Suprapubic skin (tissue), 4 donors: ENCODE measurements at regions not wholly inside any gene's neighbourhood (a gene's known extent, or its start where the extent isn't known, plus 50 kb on each side); places are given as distances from the start of the nearest gene placed in this dataset.

Experiments
- DNase-seq, 2 donors: peaks; one replicate each; pipeline ENCODE4 v3.0.0-alpha.2; 2019; ENCODE audit warnings: low spot score in 2 of 2
- H3K27ac ChIP-seq: fragments of 200-600 bp; sonication (generic); one replicate; pipeline ENCODE4 v1.5.1; 2019
- H3K27me3 ChIP-seq: fragments of 200-600 bp; sonication (generic); one replicate; pipeline ENCODE4 v1.5.1; 2019
- H3K36me3 ChIP-seq: fragments of 200-600 bp; sonication (generic); one replicate; pipeline ENCODE4 v1.5.1; 2019
- H3K4me1 ChIP-seq: fragments of 200-600 bp; sonication (generic); one replicate; pipeline ENCODE4 v1.5.1; 2019
- H3K4me3 ChIP-seq: fragments of 200-600 bp; sonication (generic); one replicate; pipeline ENCODE4 v1.5.1; 2019; ENCODE audit warnings: mild to moderate bottlenecking
- H3K9me3 ChIP-seq: fragments of 200-600 bp; sonication (generic); one replicate; pipeline ENCODE4 v1.5.1; 2019
- EP300 ChIP-seq: sonication (generic); formaldehyde crosslinking; IDR thresholded peaks from one replicate; pipeline ENCODE4 v1.6.1; 2017; ENCODE audit warnings: antibody characterized with exemption
- POLR2A ChIP-seq, 2 donors: fragments of 450-650 bp; IDR thresholded peaks; one replicate each; pipeline ENCODE4 v1.6.1; 2017; ENCODE audit warnings: antibody characterized with exemption in 2 of 2, mild to moderate bottlenecking in 2 of 2, moderate library complexity in 2 of 2
- POLR2AphosphoS5 ChIP-seq, 3 donors: sonication (generic); formaldehyde crosslinking; IDR thresholded peaks; one replicate each; pipeline ENCODE4 v1.6.1; 2017; ENCODE audit warnings: antibody characterized with exemption in 3 of 3
- WGBS: methylation state at CpG from one replicate; pipeline ENCODE4 v1.1.5; 2018; 5-methylcytosine and 5-hydroxymethylcytosine counted together
- TF ChIP-seq, protein P1 (sequence below), 2 donors: fragments of 200-600 bp in 1 of 2; fragments of 450-650 bp in 1 of 2; sonication (generic) in 1 of 2; IDR thresholded peaks; one replicate each; pipeline ENCODE4 v1.5.1; 2016 to 2019; ENCODE audit warnings: antibody characterized with exemption in 2 of 2, mild to moderate bottlenecking in 1 of 2, moderate library complexity in 1 of 2

DNA sequence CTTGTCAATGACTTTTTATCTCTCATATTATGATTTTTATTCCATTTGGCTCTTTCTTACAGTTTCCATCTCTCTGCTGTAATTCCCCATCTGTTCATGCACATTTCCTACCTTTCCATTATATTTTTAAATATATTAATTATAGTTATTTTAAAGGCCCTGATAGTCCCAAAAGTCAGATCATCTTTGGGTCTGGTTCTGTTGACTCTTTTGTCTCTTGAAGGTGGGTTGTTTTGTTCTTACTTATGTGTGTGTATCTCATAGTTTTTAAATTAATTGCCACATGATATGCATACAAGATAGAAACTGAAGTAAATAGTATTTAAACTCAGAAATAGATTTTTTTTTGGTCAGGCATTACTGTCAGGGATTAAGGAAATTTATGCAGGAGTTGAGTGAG lies 178.0 kb upstream of the AJAP1 start:
- H3K27me3 ChIP-seq, result peaks cover 7% of the 10 kb centered on the region
- no peaks in the 10 kb centered on the region for H3K4me1 ChIP-seq
- H3K36me3 ChIP-seq, result no peaks in the 10 kb centered on the region
- no peak overlapping the region for H3K27ac ChIP-seq
- DNase-seq, result no peak
- H3K9me3 ChIP-seq, result peaks cover 8% of the 10 kb centered on the region
- no peak overlapping the region for H3K4me3 ChIP-seq
- TF ChIP-seq, protein P1, sequence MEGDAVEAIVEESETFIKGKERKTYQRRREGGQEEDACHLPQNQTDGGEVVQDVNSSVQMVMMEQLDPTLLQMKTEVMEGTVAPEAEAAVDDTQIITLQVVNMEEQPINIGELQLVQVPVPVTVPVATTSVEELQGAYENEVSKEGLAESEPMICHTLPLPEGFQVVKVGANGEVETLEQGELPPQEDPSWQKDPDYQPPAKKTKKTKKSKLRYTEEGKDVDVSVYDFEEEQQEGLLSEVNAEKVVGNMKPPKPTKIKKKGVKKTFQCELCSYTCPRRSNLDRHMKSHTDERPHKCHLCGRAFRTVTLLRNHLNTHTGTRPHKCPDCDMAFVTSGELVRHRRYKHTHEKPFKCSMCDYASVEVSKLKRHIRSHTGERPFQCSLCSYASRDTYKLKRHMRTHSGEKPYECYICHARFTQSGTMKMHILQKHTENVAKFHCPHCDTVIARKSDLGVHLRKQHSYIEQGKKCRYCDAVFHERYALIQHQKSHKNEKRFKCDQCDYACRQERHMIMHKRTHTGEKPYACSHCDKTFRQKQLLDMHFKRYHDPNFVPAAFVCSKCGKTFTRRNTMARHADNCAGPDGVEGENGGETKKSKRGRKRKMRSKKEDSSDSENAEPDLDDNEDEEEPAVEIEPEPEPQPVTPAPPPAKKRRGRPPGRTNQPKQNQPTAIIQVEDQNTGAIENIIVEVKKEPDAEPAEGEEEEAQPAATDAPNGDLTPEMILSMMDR (IDR thresholded peaks at IDR 0.05), result no peak
- no peak for TF ChIP-seq POLR2A (IDR thresholded peaks at IDR 0.05)

DNA sequence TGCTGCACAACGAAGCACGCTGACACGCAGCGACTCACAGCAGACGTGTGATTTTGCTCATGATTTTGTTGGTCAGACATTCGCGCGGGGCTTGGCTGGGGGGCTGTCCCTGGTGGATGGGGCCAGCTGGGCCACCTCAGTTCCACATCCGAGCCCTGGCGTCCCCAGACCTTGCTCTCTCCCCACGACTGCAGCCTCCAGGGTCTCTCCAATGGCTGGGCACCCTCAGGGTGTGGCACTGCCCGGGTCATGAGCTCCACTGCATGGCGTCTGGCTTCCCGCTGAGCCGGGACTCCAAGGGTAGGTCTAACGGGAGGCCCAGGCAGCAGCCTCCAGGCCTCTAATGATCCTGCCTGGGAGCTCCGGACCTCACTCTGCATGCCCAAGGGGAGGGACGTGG lies 173.0 kb upstream of the AJAP1 start:
- Histone ChIP-seq H3K27ac (no peak overlapping the region), H3K27me3 (peaks cover 15% of the 10 kb centered on the region), H3K4me1 (no peaks in the 10 kb centered on the region), H3K9me3 (peaks cover 8% of the 10 kb centered on the region), H3K4me3 (no peak overlapping the region), H3K36me3 (no peaks in the 10 kb centered on the region)
- WGBS, result 99% methylated on average over 11 of the region's 18 CpGs
- DNase-seq, result no peak
- TF ChIP-seq POLR2A (IDR thresholded peaks at IDR 0.05) (no peak), EP300 (no peak), POLR2AphosphoS5 (IDR thresholded peaks at IDR 0.05) (no peak)
- TF ChIP-seq, protein P1 (IDR thresholded peaks at IDR 0.05), result no peak

DNA sequence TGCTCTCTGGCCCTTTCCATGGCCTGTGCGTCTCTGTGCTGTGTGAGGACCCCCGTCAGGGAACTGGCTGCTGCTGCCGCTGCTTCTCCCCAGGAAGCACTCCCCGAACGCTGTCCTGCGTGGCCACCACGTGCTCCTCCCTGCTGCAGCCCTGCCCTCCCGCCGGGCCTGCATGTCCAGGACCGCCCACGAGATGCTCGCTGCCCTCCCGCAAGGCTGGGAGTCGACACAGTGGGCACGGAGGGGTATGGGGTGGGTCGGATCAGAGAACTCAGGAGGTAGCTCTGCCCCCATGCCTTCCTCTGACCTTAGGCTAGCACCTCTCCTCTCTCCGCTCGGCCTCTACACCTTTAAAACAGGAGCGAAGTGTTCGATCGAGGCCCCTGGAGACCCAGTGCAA lies 171.9 kb upstream of the AJAP1 start:
- Histone ChIP-seq H3K27me3 (peaks cover 15% of the 10 kb centered on the region), H3K4me3 (no peak overlapping the region), H3K27ac (no peak overlapping the region), H3K9me3 (no peaks in the 10 kb centered on the region), H3K36me3 (no peaks in the 10 kb centered on the region), H3K4me1 (no peaks in the 10 kb centered on the region)
- 83% methylated on average over 14 of the region's 21 CpGs for WGBS
- no peak for DNase-seq
- TF ChIP-seq EP300 (no peak), POLR2AphosphoS5 (IDR thresholded peaks at IDR 0.05) (no peak), POLR2A (IDR thresholded peaks at IDR 0.05) (no peak)
- TF ChIP-seq, protein P1 (IDR thresholded peaks at IDR 0.05), result no peak

DNA sequence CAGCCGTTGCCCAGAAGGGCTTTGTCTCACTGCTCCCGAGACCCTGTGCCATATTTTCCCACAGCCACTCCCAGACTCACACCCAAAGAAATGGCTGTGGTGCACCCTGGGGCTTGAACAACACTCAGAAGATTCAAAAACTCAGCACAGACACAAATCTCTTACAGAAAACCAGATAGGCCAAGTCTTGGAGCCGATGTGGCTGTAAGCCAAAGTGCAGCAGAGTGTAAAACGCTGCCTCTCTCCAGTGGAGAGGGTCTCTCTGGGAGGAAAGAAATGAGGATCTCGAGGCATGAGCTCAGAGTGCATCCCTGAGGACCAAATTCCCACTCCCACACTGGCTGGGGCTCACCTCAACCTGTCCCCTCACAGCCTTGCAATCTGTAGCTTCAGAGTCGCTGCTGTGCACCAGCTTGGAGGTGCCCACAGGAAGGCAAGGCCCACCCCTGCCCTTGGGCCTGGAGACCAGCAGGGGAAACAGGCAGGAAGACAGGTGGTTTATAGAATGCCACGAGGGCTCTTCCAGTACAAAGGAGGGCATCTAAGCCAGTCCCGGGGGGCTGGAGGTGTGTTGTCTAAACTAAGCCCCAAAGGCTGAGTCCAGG lies 171.3 kb upstream of the AJAP1 start:
- WGBS, result 71% methylated on average over 7 of the region's 8 CpGs
- no peaks in the 10 kb centered on the region for H3K9me3 ChIP-seq
- H3K36me3 ChIP-seq, result no peaks in the 10 kb centered on the region
- TF ChIP-seq EP300 (no peak), POLR2A (IDR thresholded peaks at IDR 0.05) (no peak), POLR2AphosphoS5 (IDR thresholded peaks at IDR 0.05) (no peak)
- TF ChIP-seq, protein P1 (IDR thresholded peaks at IDR 0.05), result no peak
- no peaks in the 10 kb centered on the region for H3K4me1 ChIP-seq
- no peak for DNase-seq
- H3K27ac ChIP-seq, result no peak overlapping the region
- H3K4me3 ChIP-seq, result no peak overlapping the region
- peaks cover 16% of the 10 kb centered on the region for H3K27me3 ChIP-seq

DNA sequence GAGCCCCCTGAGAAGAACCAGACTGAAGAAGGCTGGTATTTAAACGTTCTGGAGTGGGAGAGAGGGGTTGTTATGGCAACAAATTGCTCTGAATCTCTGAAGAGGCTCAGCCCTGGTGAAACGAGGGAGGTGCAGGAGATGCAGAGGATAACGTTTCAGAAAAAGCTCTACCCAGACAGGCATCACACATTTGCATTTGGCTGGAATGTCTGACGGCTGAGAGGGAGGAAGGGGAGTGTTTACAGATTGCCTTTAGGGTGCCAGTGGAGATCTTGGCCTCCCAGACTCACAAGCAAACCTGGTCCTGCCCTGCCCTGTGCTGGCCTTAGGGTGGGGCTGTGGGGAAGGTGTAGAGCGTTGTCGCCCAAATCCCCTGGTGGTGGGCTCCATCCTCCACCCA lies 169.0 kb upstream of the AJAP1 start:
- Histone ChIP-seq H3K4me3 (no peak overlapping the region), H3K9me3 (no peaks in the 10 kb centered on the region), H3K4me1 (no peaks in the 10 kb centered on the region), H3K36me3 (no peaks in the 10 kb centered on the region), H3K27me3 (peaks cover 21% of the 10 kb centered on the region), H3K27ac (no peak overlapping the region)
- TF ChIP-seq POLR2A (IDR thresholded peaks at IDR 0.05), result no peak
- no peak for TF ChIP-seq EP300
- no peak for TF ChIP-seq POLR2AphosphoS5 (IDR thresholded peaks at IDR 0.05)
- TF ChIP-seq, protein P1 (IDR thresholded peaks at IDR 0.05), result no peak
- no peak for DNase-seq
- 17% methylated on average over 6 of the region's 6 CpGs for WGBS
